ENCODE measurements at regions not wholly inside any gene's neighbourhood (a gene's known extent, or its start where the extent isn't known, plus 50 kb on each side); places are given as distances from the start of the nearest gene placed in this dataset.

- no peak for TF ChIP-seq SREBF2 (IDR thresholded peaks at IDR 0.05)
- no peak for TF ChIP-seq CBX8 (IDR thresholded peaks at IDR 0.05)
- no peak for TF ChIP-seq CTCF (IDR thresholded peaks at IDR 0.05)
- no peak for TF ChIP-seq REST (IDR thresholded peaks at IDR 0.05)
- no peak for TF ChIP-seq NPAS2 (CRISPR knock-in tag; IDR thresholded peaks at IDR 0.05; ENCODE audit: borderline replicate concordance)
- TF ChIP-seq POLR2A (IDR thresholded peaks at IDR 0.05; ENCODE audit: low read length) = no peak
- TF ChIP-seq ESRRA (IDR thresholded peaks at IDR 0.05; ENCODE audit: borderline replicate concordance, low read length) = no peak
- no peak for TF ChIP-seq MAX (IDR thresholded peaks at IDR 0.05)
- no peak for TF ChIP-seq ZC3H11A (IDR thresholded peaks at IDR 0.05)
- no peak for TF ChIP-seq KDM5A (IDR thresholded peaks at IDR 0.05)
- no peak for TF ChIP-seq SMC3 (IDR thresholded peaks at IDR 0.05)
- TF ChIP-seq RAD21 (conservative IDR thresholded peaks at IDR 0.05 in 1 of 2, IDR thresholded peaks at IDR 0.05 in 1 of 2) = no peak
Measured at GRCh38 chr18:46289463-46289862, 185.3 kb downstream of the HAUS1 start.

Measured in A549 (cell line).